ENCODE measurements at regions not wholly inside any gene's neighbourhood (a gene's known extent, or its start where the extent isn't known, plus 50 kb on each side); places are given as distances from the start of the nearest gene placed in this dataset.

- Histone ChIP-seq H2BK15ac (ENCODE audit: low read depth, low read length) (no peak overlapping the region), H3K79me1 (ENCODE audit: insufficient read depth, low read depth, low read length, poor library complexity, severe bottlenecking) (no peaks in the 10 kb centered on the region), H3K4me1 (ENCODE audit: insufficient read depth, low read length) (no peaks in the 10 kb centered on the region), H3K14ac (ENCODE audit: insufficient read depth, low read length) (no peak overlapping the region), H2AFZ (ENCODE audit: low read length) (no peak overlapping the region), H3K27ac (ENCODE audit: insufficient read length, low read depth, low read length) (no peak overlapping the region), H4K5ac (ENCODE audit: insufficient read length, low read depth, low read length) (no peak overlapping the region), H4K8ac (replicated peaks; ENCODE audit: insufficient read length, low read depth, low read length) (no peak overlapping the region), H4K91ac (ENCODE audit: insufficient read length, low read depth, low read length) (no peak overlapping the region), H3K23ac (ENCODE audit: insufficient read length, low read depth, low read length) (no peak overlapping the region), H2BK12ac (ENCODE audit: insufficient read length, low read depth, low read length) (no peak overlapping the region), H2BK5ac (ENCODE audit: insufficient read length, low read length) (no peak overlapping the region), H3K4me2 (ENCODE audit: insufficient read depth, insufficient read length, low read length) (no peak overlapping the region), H3T11ph (ENCODE audit: low read length) (no peak overlapping the region), H2BK20ac (ENCODE audit: low read depth, low read length, poor library complexity, severe bottlenecking) (no peak overlapping the region), H3K79me2 (ENCODE audit: insufficient read depth, low read length) (no peaks in the 10 kb centered on the region), H3K18ac (ENCODE audit: insufficient read length, low read depth, low read length) (no peak overlapping the region), H4K20me1 (ENCODE audit: control insufficient read depth, insufficient read depth, insufficient read length) (no peaks in the 10 kb centered on the region), H2AK5ac (ENCODE audit: insufficient read length, low read length) (no peak overlapping the region), H3K56ac (ENCODE audit: insufficient read length, low read depth, low read length) (no peak overlapping the region), H2BK120ac (ENCODE audit: low read depth, low read length, poor library complexity, severe bottlenecking) (no peak overlapping the region), H3K27me3 (ENCODE audit: insufficient read depth, low read length) (no peaks in the 10 kb centered on the region), H3K9ac (ENCODE audit: extremely low read depth, insufficient read length, low read length) (no peak overlapping the region), H3K23me2 (ENCODE audit: insufficient read length, low read depth, low read length, poor library complexity, severe bottlenecking) (no peaks in the 10 kb centered on the region), H3K9me3 (ENCODE audit: control insufficient read depth, low read depth, low read length) (no peaks in the 10 kb centered on the region), H3K4ac (ENCODE audit: low read depth, low read length) (no peak overlapping the region)
- no peaks in the 10 kb centered on the region for H3K36me3 Mint-ChIP-seq (ENCODE audit: insufficient read depth in 1 of 3, low read depth in 3 of 3)
- no peaks in the 10 kb centered on the region; the same call in 1 of the 2 replicates for H3K27me3 Mint-ChIP-seq (ENCODE audit: low read depth)
- H3K27ac Mint-ChIP-seq, result no peak overlapping the region
- TF ChIP-seq, protein P1, sequence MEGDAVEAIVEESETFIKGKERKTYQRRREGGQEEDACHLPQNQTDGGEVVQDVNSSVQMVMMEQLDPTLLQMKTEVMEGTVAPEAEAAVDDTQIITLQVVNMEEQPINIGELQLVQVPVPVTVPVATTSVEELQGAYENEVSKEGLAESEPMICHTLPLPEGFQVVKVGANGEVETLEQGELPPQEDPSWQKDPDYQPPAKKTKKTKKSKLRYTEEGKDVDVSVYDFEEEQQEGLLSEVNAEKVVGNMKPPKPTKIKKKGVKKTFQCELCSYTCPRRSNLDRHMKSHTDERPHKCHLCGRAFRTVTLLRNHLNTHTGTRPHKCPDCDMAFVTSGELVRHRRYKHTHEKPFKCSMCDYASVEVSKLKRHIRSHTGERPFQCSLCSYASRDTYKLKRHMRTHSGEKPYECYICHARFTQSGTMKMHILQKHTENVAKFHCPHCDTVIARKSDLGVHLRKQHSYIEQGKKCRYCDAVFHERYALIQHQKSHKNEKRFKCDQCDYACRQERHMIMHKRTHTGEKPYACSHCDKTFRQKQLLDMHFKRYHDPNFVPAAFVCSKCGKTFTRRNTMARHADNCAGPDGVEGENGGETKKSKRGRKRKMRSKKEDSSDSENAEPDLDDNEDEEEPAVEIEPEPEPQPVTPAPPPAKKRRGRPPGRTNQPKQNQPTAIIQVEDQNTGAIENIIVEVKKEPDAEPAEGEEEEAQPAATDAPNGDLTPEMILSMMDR (conservative IDR thresholded peaks at IDR 0.05), result no peak
- H3K4me3 Mint-ChIP-seq, result no peak overlapping the region
- no peak for DNase-seq
- H3K4me1 Mint-ChIP-seq, result 0 out of 4 replicates have a peak, but pooled peaks cover 2 to 3% of the 10 kb centered on the region in 2 experiments
- H3K9me3 Mint-ChIP-seq, result no peaks in the 10 kb centered on the region
- WGBS (ENCODE audit: extremely low coverage, insufficient read length, low lambda C conversion rate), result no CpG with 5 or more reads among the region's 1 CpG
These were observed 503.4 kb downstream of the CCDC85A start for GRCh38 chr2:56687169-56687568.

All from H9 (cell line).